ENCODE measurements at regions not wholly inside any gene's neighbourhood (a gene's known extent, or its start where the extent isn't known, plus 50 kb on each side); places are given as distances from the start of the nearest gene placed in this dataset.

GRCh38 chr5:15304066-15304731 lies 195.8 kb upstream of the FBXL7 start:
- ChIA-PET POLR2A (no interaction called here), CTCF (no interaction called here)
- no peaks in the 10 kb centered on the region for H3K9me2 ChIP-seq
- no peaks in the 10 kb centered on the region for H3K27me3 ChIP-seq (ENCODE audit: insufficient read depth)
- 0 out of 4 replicates have a peak overlapping the region, but pooled peaks of 1 of the 2 experiments have one; percentile 3 for H3K27ac ChIP-seq (ENCODE audit: low read depth in 2 of 2, low read length in 1 of 2)
- H3K79me2 ChIP-seq (ENCODE audit: insufficient read depth), result no peaks in the 10 kb centered on the region
- 37% methylated on average over 2 of the region's 2 CpGs for WGBS (ENCODE audit: low lambda C conversion rate)
- no peak overlapping the region for H3K4me3 ChIP-seq (ENCODE audit: low read depth in 2 of 2, low read length in 1 of 2)
- H3K4me2 ChIP-seq, result no peak overlapping the region
- no peak overlapping the region for H3K9ac ChIP-seq
- no peak for TF ChIP-seq FOXJ3 (CRISPR knock-in tag; IDR thresholded peaks at IDR 0.05)
- no peak for TF ChIP-seq REST (IDR thresholded peaks at IDR 0.05; ENCODE audit: low read depth, low read length)
- no peak for TF ChIP-seq YY1 (IDR thresholded peaks at IDR 0.05; ENCODE audit: low read depth)
- no peak for TF ChIP-seq RAD21 (IDR thresholded peaks at IDR 0.05; ENCODE audit: low read length)
- no peak for TF ChIP-seq MAX (IDR thresholded peaks at IDR 0.05; ENCODE audit: low read depth)
- no peak for TF ChIP-seq TEAD4 (IDR thresholded peaks at IDR 0.05; ENCODE audit: borderline replicate concordance, insufficient read depth)
- TF ChIP-seq GATA2 (CRISPR knock-in tag; IDR thresholded peaks at IDR 0.05), result no peak
- no peak for TF ChIP-seq JUND (IDR thresholded peaks at IDR 0.05)
- TF ChIP-seq USF1 (IDR thresholded peaks at IDR 0.05; ENCODE audit: borderline replicate concordance, low read depth), result no peak
- TF ChIP-seq TAF1 (IDR thresholded peaks at IDR 0.05; ENCODE audit: borderline replicate concordance, low read depth, low read length), result no peak
- no peak for TF ChIP-seq FOSL2 (IDR thresholded peaks at IDR 0.05; ENCODE audit: borderline replicate concordance, low read depth)
- TF ChIP-seq GABPA (IDR thresholded peaks at IDR 0.05; ENCODE audit: low read depth), result no peak
- no peak for TF ChIP-seq NRF1 (IDR thresholded peaks at IDR 0.05; ENCODE audit: low read depth, low read length)
- no peak for TF ChIP-seq SMC3 (IDR thresholded peaks at IDR 0.05; ENCODE audit: low read depth, low read length)
- no peak for TF ChIP-seq FOXM1 (IDR thresholded peaks at IDR 0.05; ENCODE audit: low read depth)
- no peaks in the 10 kb centered on the region for H3K36me3 ChIP-seq (replicated peaks in 1 of 2; ENCODE audit: control insufficient read depth in 1 of 2, insufficient read depth in 2 of 2, low read length in 1 of 2)
- no peak for DNase-seq
- H3K4me1 ChIP-seq (ENCODE audit: control insufficient read depth in 1 of 2, insufficient read depth in 2 of 2, low read depth in 1 of 2, low read length in 1 of 2), result peaks cover 0 to 3% of the 10 kb centered on the region in 2 experiments; a peak in 1 of 4 replicates
- H2AFZ ChIP-seq (ENCODE audit: low read depth), result no peak overlapping the region
- H3K9me3 ChIP-seq, result no peaks in the 10 kb centered on the region
- no peaks in the 10 kb centered on the region for H4K20me1 ChIP-seq (ENCODE audit: insufficient read depth)
- H3F3A ChIP-seq (replicated peaks; ENCODE audit: insufficient read depth), result no peaks in the 10 kb centered on the region

Measured in SK-N-SH (cell line).